ENCODE measurements at regions not wholly inside any gene's neighbourhood (a gene's known extent, or its start where the extent isn't known, plus 50 kb on each side); places are given as distances from the start of the nearest gene placed in this dataset.

- H3K9me3 Mint-ChIP-seq: no peaks in the 10 kb centered on the region
- H3K4me1 Mint-ChIP-seq: no peaks in the 10 kb centered on the region
- H3K27ac Mint-ChIP-seq: no peak overlapping the region
- H3K27me3 Mint-ChIP-seq: peaks cover 4% of the 10 kb centered on the region
- no peaks in the 10 kb centered on the region for H3K36me3 Mint-ChIP-seq (ENCODE audit: low read depth)
- ChIA-PET CTCF (interaction anchor here (0.6 to 0.8 kb wide), 2 partner anchors 121 to 1140 kb away, joined by 3 read pairs; no protein-coding TSS in a partner anchor), POLR2A (interaction anchor here (0.7 kb wide), 1 partner anchor 308 kb away, joined by 4 read pairs; no protein-coding TSS in a partner anchor)
- no peak overlapping the region for H3K4me3 Mint-ChIP-seq
- no peak for DNase-seq
Observed at GRCh38 chr1:201602413-201603265, 63.7 kb downstream of the NAV1 start.

GRCh38 chr1:201603613-201604232 lies 64.8 kb downstream of the NAV1 start:
- no peak overlapping the region for H3K27ac Mint-ChIP-seq
- no peak overlapping the region for H3K4me3 Mint-ChIP-seq
- ChIA-PET POLR2A (no interaction called here), CTCF (interaction anchor here (0.8 kb wide), 1 partner anchor 16 kb away, joined by 3 read pairs; no protein-coding TSS in a partner anchor)
- H3K27me3 Mint-ChIP-seq: peaks cover 4% of the 10 kb centered on the region
- no peak for DNase-seq
- H3K9me3 Mint-ChIP-seq: no peaks in the 10 kb centered on the region
- H3K36me3 Mint-ChIP-seq (ENCODE audit: low read depth): no peaks in the 10 kb centered on the region
- H3K4me1 Mint-ChIP-seq: no peaks in the 10 kb centered on the region

- H3K27ac Mint-ChIP-seq: no peak overlapping the region
- H3K36me3 Mint-ChIP-seq (ENCODE audit: low read depth): no peaks in the 10 kb centered on the region
- H3K27me3 Mint-ChIP-seq: peaks cover under 1% of the 10 kb centered on the region
- CTCF ChIA-PET: no interaction called here
- H3K9me3 Mint-ChIP-seq: no peaks in the 10 kb centered on the region
- POLR2A ChIA-PET: no interaction called here
- no peaks in the 10 kb centered on the region for H3K4me1 Mint-ChIP-seq
- no peak for DNase-seq
- H3K4me3 Mint-ChIP-seq: no peak overlapping the region
Observed at GRCh38 chr1:201605385-201606010, 66.6 kb downstream of the NAV1 start.

- Mint-ChIP-seq H3K4me3 (no peak overlapping the region), H3K27ac (no peak overlapping the region), H3K4me1 (no peaks in the 10 kb centered on the region), H3K36me3 (ENCODE audit: low read depth) (no peaks in the 10 kb centered on the region), H3K27me3 (no peaks in the 10 kb centered on the region), H3K9me3 (no peaks in the 10 kb centered on the region)
- ChIA-PET POLR2A (no interaction called here), CTCF (no interaction called here)
- DNase-seq: no peak
Observed at GRCh38 chr1:201606096-201606495, 67.2 kb downstream of the NAV1 start.

- POLR2A ChIA-PET: no interaction called here
- Mint-ChIP-seq H3K4me1 (no peaks in the 10 kb centered on the region), H3K27ac (no peak overlapping the region), H3K36me3 (ENCODE audit: low read depth) (no peaks in the 10 kb centered on the region), H3K9me3 (no peaks in the 10 kb centered on the region), H3K27me3 (no peaks in the 10 kb centered on the region), H3K4me3 (no peak overlapping the region)
- CTCF ChIA-PET: no interaction called here
- DNase-seq: no peak
Observed at GRCh38 chr1:201606623-201607022, 67.7 kb downstream of the NAV1 start.

GRCh38 chr1:201608635-201609395 lies 69.9 kb downstream of the NAV1 start:
- H3K36me3 Mint-ChIP-seq (ENCODE audit: low read depth): no peaks in the 10 kb centered on the region
- DNase-seq: no peak
- H3K27ac Mint-ChIP-seq: no peak overlapping the region
- POLR2A ChIA-PET: no interaction called here
- no peaks in the 10 kb centered on the region for H3K27me3 Mint-ChIP-seq
- H3K4me1 Mint-ChIP-seq: no peaks in the 10 kb centered on the region
- CTCF ChIA-PET: interaction anchor here (0.7 to 2.1 kb wide), 5 partner anchors 10 to 36 kb away, joined by 3 to 4 read pairs (median 3); no protein-coding TSS in a partner anchor
- H3K9me3 Mint-ChIP-seq: no peaks in the 10 kb centered on the region
- no peak overlapping the region for H3K4me3 Mint-ChIP-seq

GRCh38 chr1:201609661-201610318 lies 70.9 kb downstream of the NAV1 start:
- H3K27ac Mint-ChIP-seq: no peak overlapping the region
- ChIA-PET POLR2A (no interaction called here), CTCF (interaction anchor here (0.7 to 2.1 kb wide), 4 partner anchors 11 to 37 kb away, joined by 3 to 4 read pairs (median 4); no protein-coding TSS in a partner anchor)
- no peaks in the 10 kb centered on the region for H3K36me3 Mint-ChIP-seq (ENCODE audit: low read depth)
- H3K27me3 Mint-ChIP-seq: peaks cover 6% of the 10 kb centered on the region
- H3K4me1 Mint-ChIP-seq: no peaks in the 10 kb centered on the region
- H3K4me3 Mint-ChIP-seq: no peak overlapping the region
- no peak for DNase-seq
- H3K9me3 Mint-ChIP-seq: no peaks in the 10 kb centered on the region

GRCh38 chr1:201610858-201611257 lies 71.9 kb downstream of the NAV1 start:
- CTCF ChIA-PET: interaction anchor here (2.1 kb wide), 1 partner anchor 13 kb away, joined by 4 read pairs; no protein-coding TSS in a partner anchor
- DNase-seq: no peak
- no peaks in the 10 kb centered on the region for H3K4me1 Mint-ChIP-seq
- H3K9me3 Mint-ChIP-seq: no peaks in the 10 kb centered on the region
- POLR2A ChIA-PET: no interaction called here
- H3K27me3 Mint-ChIP-seq: peaks cover 6% of the 10 kb centered on the region
- no peak overlapping the region for H3K4me3 Mint-ChIP-seq
- no peaks in the 10 kb centered on the region for H3K36me3 Mint-ChIP-seq (ENCODE audit: low read depth)
- H3K27ac Mint-ChIP-seq: no peak overlapping the region

GRCh38 chr1:201612645-201613044 lies 73.7 kb downstream of the NAV1 start:
- H3K9me3 Mint-ChIP-seq: no peaks in the 10 kb centered on the region
- POLR2A ChIA-PET: no interaction called here
- CTCF ChIA-PET: no interaction called here
- no peaks in the 10 kb centered on the region for H3K36me3 Mint-ChIP-seq (ENCODE audit: low read depth)
- H3K27me3 Mint-ChIP-seq: peaks cover 6% of the 10 kb centered on the region
- no peak for DNase-seq
- H3K4me1 Mint-ChIP-seq: no peaks in the 10 kb centered on the region
- H3K4me3 Mint-ChIP-seq: no peak overlapping the region
- H3K27ac Mint-ChIP-seq: no peak overlapping the region

- Mint-ChIP-seq H3K27ac (no peak overlapping the region), H3K4me3 (no peak overlapping the region), H3K27me3 (peaks cover 8% of the 10 kb centered on the region), H3K4me1 (no peaks in the 10 kb centered on the region), H3K36me3 (ENCODE audit: low read depth) (no peaks in the 10 kb centered on the region), H3K9me3 (no peaks in the 10 kb centered on the region)
- DNase-seq: no peak
- CTCF ChIA-PET: interaction anchor here (0.6 kb wide), 1 partner anchor 191 kb away, joined by 4 read pairs; no protein-coding TSS in a partner anchor
- POLR2A ChIA-PET: no interaction called here
Observed at GRCh38 chr1:201614262-201615015, 75.5 kb downstream of the NAV1 start.

GRCh38 chr1:201617157-201617556 lies 78.2 kb downstream of the NAV1 start:
- no peak overlapping the region for H3K4me3 Mint-ChIP-seq
- H3K4me1 Mint-ChIP-seq: no peaks in the 10 kb centered on the region
- DNase-seq: no peak
- CTCF ChIA-PET: interaction anchor here (0.5 kb wide), 1 partner anchor 663 kb away, joined by 3 read pairs; no protein-coding TSS in a partner anchor
- peaks cover 12% of the 10 kb centered on the region for H3K27me3 Mint-ChIP-seq
- no peaks in the 10 kb centered on the region for H3K9me3 Mint-ChIP-seq
- POLR2A ChIA-PET: no interaction called here
- H3K36me3 Mint-ChIP-seq (ENCODE audit: low read depth): no peaks in the 10 kb centered on the region
- no peak overlapping the region for H3K27ac Mint-ChIP-seq

GRCh38 chr1:201618389-201618788 lies 79.5 kb downstream of the NAV1 start:
- CTCF ChIA-PET: interaction anchor here (1.4 kb wide), 1 partner anchor 10 kb away, joined by 3 read pairs; no protein-coding TSS in a partner anchor
- no peaks in the 10 kb centered on the region for H3K36me3 Mint-ChIP-seq (ENCODE audit: low read depth)
- no peak overlapping the region for H3K4me3 Mint-ChIP-seq
- no peaks in the 10 kb centered on the region for H3K4me1 Mint-ChIP-seq
- POLR2A ChIA-PET: no interaction called here
- H3K9me3 Mint-ChIP-seq: no peaks in the 10 kb centered on the region
- no peak overlapping the region for H3K27ac Mint-ChIP-seq
- no peak for DNase-seq
- H3K27me3 Mint-ChIP-seq: peaks cover 12% of the 10 kb centered on the region
